ENCODE measurements at regions not wholly inside any gene's neighbourhood (a gene's known extent, or its start where the extent isn't known, plus 50 kb on each side); places are given as distances from the start of the nearest gene placed in this dataset.

DNA sequence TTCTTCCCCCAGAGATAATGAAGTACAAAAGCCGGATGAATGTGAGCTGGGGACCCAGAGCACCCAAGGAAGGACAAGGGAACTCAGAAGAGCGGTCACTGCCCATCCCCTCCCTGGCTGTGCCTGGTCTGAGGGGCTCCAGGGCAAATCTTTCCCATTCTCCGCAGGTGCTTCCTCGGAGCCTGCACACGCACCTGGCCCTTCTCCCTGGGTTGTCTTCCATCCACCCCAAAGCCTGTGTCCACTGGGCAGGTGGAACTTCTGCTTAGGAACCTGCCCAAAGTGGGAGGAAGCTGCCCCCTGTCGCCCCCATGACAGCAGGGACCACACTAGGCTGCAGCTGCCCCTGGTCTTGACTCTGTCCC, 121.0 kb upstream of the FGF3 start:
- TF ChIP-seq EP300 (IDR thresholded peaks at IDR 0.05) (no peak), CTCF (IDR thresholded peaks at IDR 0.05) (no peak), POLR2A (IDR thresholded peaks at IDR 0.05) (no peak)

All from ovary (tissue), 3 donors.